GM12891 (cell line): ENCODE measurements at regions not wholly inside any gene's neighbourhood (a gene's known extent, or its start where the extent isn't known, plus 50 kb on each side); places are given as distances from the start of the nearest gene placed in this dataset.

ENCODE experiments used
- DNase-seq: peaks from one replicate; pipeline ENCODE4 v3.0.0; 2011; ENCODE audit warnings: low spot score; ENCODE audit not compliant: insufficient read length
- FAIRE-seq: peaks from 2 replicates; lab custom pipeline; 2011; peaks lifted over from hg19 to GRCh38; lab: Jason Lieb, UNC
- PAX5 ChIP-seq: IDR thresholded peaks from 2 replicates; pipeline ENCODE4 v1.6.1; 2011; ENCODE audit warnings: low read length, moderate library complexity, mild to moderate bottlenecking; ENCODE audit not compliant: insufficient read depth, severe bottlenecking
- POLR2A ChIP-seq: IDR thresholded peaks from 2 replicates; pipeline ENCODE4 v1.6.1; 2011; ENCODE audit warnings: low read depth, low read length, control low read depth
- POLR2AphosphoS5 ChIP-seq: IDR thresholded peaks from 2 replicates; pipeline ENCODE4 v1.6.1; 2011; ENCODE audit warnings: low read depth, low read length, control low read depth
- POU2F2 ChIP-seq: IDR thresholded peaks from 2 replicates; pipeline ENCODE4 v1.6.1; 2011; ENCODE audit warnings: low read depth, mild to moderate bottlenecking, control low read depth, low read length, moderate library complexity
- SPI1 ChIP-seq: IDR thresholded peaks from 2 replicates; pipeline ENCODE4 v1.6.1; 2011; ENCODE audit warnings: low read depth, low read length, control low read depth
- TAF1 ChIP-seq: IDR thresholded peaks from 2 replicates; pipeline ENCODE4 v1.6.1; 2011; ENCODE audit warnings: low read depth, low read length, control low read depth

GRCh38 chr6:40743690-40744446 is 156.7 kb upstream of the LRFN2 start:
- FAIRE-seq (no peak), DNase-seq (no peak)
- TF ChIP-seq POLR2AphosphoS5 = no peak
- TF ChIP-seq TAF1 = no peak
- TF ChIP-seq POLR2A = no peak
- TF ChIP-seq POU2F2 = no peak
- no peak for TF ChIP-seq SPI1
- no peak for TF ChIP-seq PAX5

GRCh38 chr6:40743226-40743625 is 156.1 kb upstream of the LRFN2 start:
- TF ChIP-seq POLR2AphosphoS5 = no peak
- TF ChIP-seq POU2F2 = no peak
- TF ChIP-seq SPI1 = no peak
- TF ChIP-seq TAF1 = no peak
- no peak for TF ChIP-seq POLR2A
- TF ChIP-seq PAX5 = no peak
- no peak for DNase-seq
- FAIRE-seq = peak; percentile 16

GRCh38 chr6:40740518-40740917 is 153.4 kb upstream of the LRFN2 start:
- no peak for DNase-seq
- TF ChIP-seq SPI1 = no peak
- no peak for TF ChIP-seq POU2F2
- TF ChIP-seq PAX5 = no peak
- no peak for TF ChIP-seq POLR2AphosphoS5
- FAIRE-seq = no peak

GRCh38 chr6:40738551-40739193 is 151.5 kb upstream of the LRFN2 start:
- no peak for DNase-seq
- no peak for FAIRE-seq
- TF ChIP-seq POLR2AphosphoS5 = no peak
- TF ChIP-seq SPI1 = no peak
- no peak for TF ChIP-seq TAF1
- no peak for TF ChIP-seq PAX5
- TF ChIP-seq POLR2A = no peak
- no peak for TF ChIP-seq POU2F2

- no peak for DNase-seq
- no peak for FAIRE-seq
- no peak for TF ChIP-seq POLR2AphosphoS5
- TF ChIP-seq POLR2A = no peak
- TF ChIP-seq SPI1 = no peak
- TF ChIP-seq PAX5 = no peak
- no peak for TF ChIP-seq TAF1
- no peak for TF ChIP-seq POU2F2
These were observed 148.4 kb upstream of the LRFN2 start for GRCh38 chr6:40735521-40735920.

- FAIRE-seq = no peak
- TF ChIP-seq POLR2A = no peak
- no peak for TF ChIP-seq PAX5
- TF ChIP-seq POU2F2 = no peak
- TF ChIP-seq POLR2AphosphoS5 = no peak
- no peak for TF ChIP-seq TAF1
- no peak for TF ChIP-seq SPI1
- no peak for DNase-seq
These were observed 148.0 kb upstream of the LRFN2 start for GRCh38 chr6:40735121-40735520.

GRCh38 chr6:40734607-40735006 is 147.4 kb upstream of the LRFN2 start:
- DNase-seq (no peak), FAIRE-seq (no peak)
- TF ChIP-seq POU2F2 = no peak
- no peak for TF ChIP-seq SPI1
- no peak for TF ChIP-seq PAX5

GRCh38 chr6:40733770-40734396 is 146.7 kb upstream of the LRFN2 start:
- FAIRE-seq (peak; percentile 31), DNase-seq (no peak)
- TF ChIP-seq TAF1 (no peak), SPI1 (peak; percentile 91)

- no peak for TF ChIP-seq POLR2A
- TF ChIP-seq POU2F2 = no peak
- no peak for TF ChIP-seq POLR2AphosphoS5
- TF ChIP-seq SPI1 = no peak
- no peak for TF ChIP-seq TAF1
- no peak for TF ChIP-seq PAX5
- no peak for DNase-seq
- FAIRE-seq = no peak
These were observed 146.1 kb upstream of the LRFN2 start for GRCh38 chr6:40733290-40733689.
